GM21737 (cell line): ENCODE measurements at regions not wholly inside any gene's neighbourhood (a gene's known extent, or its start where the extent isn't known, plus 50 kb on each side); places are given as distances from the start of the nearest gene placed in this dataset.
"Not testable (repeated sequence)": the region's sequence is repeated elsewhere in the genome, so short reads cannot be mapped to it uniquely, and the experiment has no call there.

Experiments
- ATAC-seq: cut with Tn5 transposase; IDR thresholded peaks from one replicate; pipeline ENCODE4 v1.9.1; 2021; ENCODE audit warnings: mild to moderate bottlenecking, moderate library complexity; ENCODE audit not compliant: unreplicated experiment

- ATAC-seq = no peak
Observed at GRCh38 chr10:33965795-33966581, 631.5 kb upstream of the NRP1 start.

GRCh38 chr10:33963729-33964128 lies 629.3 kb upstream of the NRP1 start:
- ATAC-seq = no peak

GRCh38 chr10:33956322-33956721 lies 621.9 kb upstream of the NRP1 start:
- not testable (repeated sequence) for ATAC-seq

GRCh38 chr10:33955676-33956075 lies 621.2 kb upstream of the NRP1 start:
- no peak for ATAC-seq

- ATAC-seq = no peak
Observed at GRCh38 chr10:33952692-33953360, 618.4 kb upstream of the NRP1 start.

GRCh38 chr10:33950206-33950605 lies 615.7 kb upstream of the NRP1 start:
- ATAC-seq = no peak

GRCh38 chr10:33947544-33947943 lies 613.1 kb upstream of the NRP1 start:
- no peak for ATAC-seq

- ATAC-seq = no peak
Observed at GRCh38 chr10:33945051-33945450, 610.6 kb upstream of the NRP1 start.

- ATAC-seq = no peak
Observed at GRCh38 chr10:33942508-33942907, 608.0 kb upstream of the NRP1 start.

GRCh38 chr10:33939892-33940291 lies 605.4 kb upstream of the NRP1 start:
- ATAC-seq = no peak

- no peak for ATAC-seq
Observed at GRCh38 chr10:33939410-33939809, 604.9 kb upstream of the NRP1 start.

- no peak for ATAC-seq
Observed at GRCh38 chr10:33938001-33938400, 603.5 kb upstream of the NRP1 start.

GRCh38 chr10:33937036-33937730 lies 602.7 kb upstream of the NRP1 start:
- no peak for ATAC-seq

GRCh38 chr10:33935350-33935749 lies 600.9 kb upstream of the NRP1 start:
- ATAC-seq = no peak

GRCh38 chr10:33930079-33930478 lies 595.6 kb upstream of the NRP1 start:
- no peak for ATAC-seq

- no peak for ATAC-seq
Observed at GRCh38 chr10:33927347-33927746, 592.9 kb upstream of the NRP1 start.

- no peak for ATAC-seq
Observed at GRCh38 chr10:33921970-33922605, 587.6 kb upstream of the NRP1 start.

- no peak for ATAC-seq
Observed at GRCh38 chr10:33920351-33920750, 585.9 kb upstream of the NRP1 start.

GRCh38 chr10:33919244-33919643 lies 584.8 kb upstream of the NRP1 start:
- ATAC-seq = no peak

GRCh38 chr10:33917069-33917780 lies 582.8 kb upstream of the NRP1 start:
- no peak for ATAC-seq

- ATAC-seq = no peak
Observed at GRCh38 chr10:33914746-33915145, 580.3 kb upstream of the NRP1 start.
